Stomach (tissue), 8 donors: ENCODE measurements at regions not wholly inside any gene's neighbourhood (a gene's known extent, or its start where the extent isn't known, plus 50 kb on each side); places are given as distances from the start of the nearest gene placed in this dataset.
A peak's percentile ranks its signal among the peaks of the same experiment; 100 is the strongest.
"Not testable (repeated sequence)": the region's sequence is repeated elsewhere in the genome, so short reads cannot be mapped to it uniquely, and the experiment has no call there.

Experiments used
- DNase-seq, 2 donors: peaks; one replicate each; pipeline versions ENCODE4 v3.0.0 to v3.0.0-alpha.2; 2013 to 2019
- H3K27ac ChIP-seq, 5 donors: fragments of 200-600 bp in 4 of 5; sonication (generic) in 4 of 5; one replicate each; pipeline ENCODE4 v1.5.1; 2013 to 2019; ENCODE audit warnings: mild to moderate bottlenecking in 1 of 5, moderate library complexity in 1 of 5
- H3K27me3 ChIP-seq, 3 donors: fragments of 200-600 bp; sonication (generic); one replicate each; pipeline ENCODE4 v1.5.1; 2017 to 2019; ENCODE audit warnings: mixed run types in 1 of 3
- H3K36me3 ChIP-seq, 4 donors: fragments of 200-600 bp; sonication (generic); 1 replicate in 3 of 4; 2 replicates in 1 of 4; pipeline ENCODE4 v1.5.1; 2016 to 2019
- H3K4me1 ChIP-seq, 4 donors: fragments of 200-600 bp; sonication (generic); one replicate each; pipeline ENCODE4 v1.5.1; 2016 to 2019
- H3K4me3 ChIP-seq, 4 donors: fragments of 200-600 bp; sonication (generic) in 3 of 4; one replicate each; pipeline ENCODE4 v1.5.1; 2016 to 2019; ENCODE audit warnings: mild to moderate bottlenecking in 1 of 4
- H3K9me3 ChIP-seq, 4 donors: fragments of 200-600 bp; sonication (generic); one replicate each; pipeline ENCODE4 v1.5.1; 2016 to 2019
- WGBS, 5 donors: extraction: QIAGEN DNeasy Blood & Tissue Kit in 3 of 5; methylation state at CpG; one replicate each; pipeline versions ENCODE4 v1.1.5 to v1.1.7; 2013 to 2018; 5-methylcytosine and 5-hydroxymethylcytosine counted together
- intact Hi-C: fragments of 100-400 bp; cut with DNase I; formaldehyde crosslinking; loops from one replicate; pipeline ENCODE4 v1.15.1; 2023; ENCODE audit warnings: low total_unique reads
- TF ChIP-seq, protein P1 (sequence below), 7 experiments: fragments of 450-650 bp in 4 of 7; fragments of 200-600 bp in 3 of 7; sonication (generic) in 3 of 7; IDR thresholded peaks; one replicate each; pipeline ENCODE4 v1.5.1; 2016 to 2019; ENCODE audit warnings: antibody characterized with exemption in 7 of 7, control low read depth in 2 of 7, mild to moderate bottlenecking in 1 of 7
- donor health status: healthy with polysubstance abuse.
- donor health status: Bipolar disorder and iron deficiency.
- donor health status: healthy.

DNA sequence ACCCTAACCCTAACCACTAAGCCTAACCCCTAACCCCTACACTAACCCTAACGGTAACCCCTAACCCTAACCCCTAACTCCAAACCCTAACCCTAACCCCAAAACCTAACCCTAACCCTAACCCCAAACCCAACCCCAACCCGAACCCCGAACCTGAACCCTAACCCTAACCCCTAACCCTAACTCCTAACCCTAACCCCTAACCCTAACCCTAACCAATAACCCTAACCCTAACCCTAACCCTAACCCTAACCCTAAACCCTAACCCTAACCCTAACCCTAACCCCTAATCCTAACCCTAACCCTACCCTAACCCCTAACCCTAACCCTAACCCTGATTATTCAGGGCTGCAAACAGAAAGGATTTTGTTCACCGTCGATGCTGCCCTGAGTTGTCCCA, 144.6 kb upstream of the DUSP22 start:
- DNase-seq, H3K36me3 ChIP-seq, H3K4me1 ChIP-seq, intact Hi-C loops, H3K4me3 ChIP-seq, H3K9me3 ChIP-seq, H3K27me3 ChIP-seq, H3K27ac ChIP-seq: not testable (repeated sequence)
- WGBS, 5 donors, result 90 to 100% (median 96%) methylated on average over 4 to 5 of the region's 5 CpGs

GRCh38 chr6:148051-148984, 144.0 kb upstream of the DUSP22 start:
- H3K27ac ChIP-seq, H3K9me3 ChIP-seq, H3K4me3 ChIP-seq, H3K36me3 ChIP-seq, H3K4me1 ChIP-seq, H3K27me3 ChIP-seq, intact Hi-C loops: not testable (repeated sequence)
- WGBS, 5 donors, result 81 to 90% (median 85%) methylated on average over 35 to 61 of the region's 61 CpGs
- DNase-seq, result peak; percentile 44 to 50
- TF ChIP-seq, protein P1, sequence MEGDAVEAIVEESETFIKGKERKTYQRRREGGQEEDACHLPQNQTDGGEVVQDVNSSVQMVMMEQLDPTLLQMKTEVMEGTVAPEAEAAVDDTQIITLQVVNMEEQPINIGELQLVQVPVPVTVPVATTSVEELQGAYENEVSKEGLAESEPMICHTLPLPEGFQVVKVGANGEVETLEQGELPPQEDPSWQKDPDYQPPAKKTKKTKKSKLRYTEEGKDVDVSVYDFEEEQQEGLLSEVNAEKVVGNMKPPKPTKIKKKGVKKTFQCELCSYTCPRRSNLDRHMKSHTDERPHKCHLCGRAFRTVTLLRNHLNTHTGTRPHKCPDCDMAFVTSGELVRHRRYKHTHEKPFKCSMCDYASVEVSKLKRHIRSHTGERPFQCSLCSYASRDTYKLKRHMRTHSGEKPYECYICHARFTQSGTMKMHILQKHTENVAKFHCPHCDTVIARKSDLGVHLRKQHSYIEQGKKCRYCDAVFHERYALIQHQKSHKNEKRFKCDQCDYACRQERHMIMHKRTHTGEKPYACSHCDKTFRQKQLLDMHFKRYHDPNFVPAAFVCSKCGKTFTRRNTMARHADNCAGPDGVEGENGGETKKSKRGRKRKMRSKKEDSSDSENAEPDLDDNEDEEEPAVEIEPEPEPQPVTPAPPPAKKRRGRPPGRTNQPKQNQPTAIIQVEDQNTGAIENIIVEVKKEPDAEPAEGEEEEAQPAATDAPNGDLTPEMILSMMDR (IDR thresholded peaks at IDR 0.05), result peak in 5 of 7 experiments; percentile 5 to 31 (median 23)

- H3K4me1 ChIP-seq, intact Hi-C loops, H3K9me3 ChIP-seq, H3K36me3 ChIP-seq, H3K27ac ChIP-seq, DNase-seq, H3K4me3 ChIP-seq: not testable (repeated sequence)
- 49 to 74% (median 68%) methylated on average over 1 of the region's 1 CpG for WGBS, 5 donors
- H3K27me3 ChIP-seq, result peaks cover 0 to 21% (median 0%) of the 10 kb centered on the region in 3 donors
Measured at GRCh38 chr6:150147-150546, 142.1 kb upstream of the DUSP22 start.

GRCh38 chr6:152436-152835, 139.9 kb upstream of the DUSP22 start:
- WGBS, 5 donors, result 74 to 81% (median 75%) methylated on average over 3 of the region's 3 CpGs
- H3K4me1 ChIP-seq, H3K9me3 ChIP-seq, DNase-seq, H3K27ac ChIP-seq, intact Hi-C loops, H3K4me3 ChIP-seq, H3K36me3 ChIP-seq: not testable (repeated sequence)
- peaks cover 0 to 41% (median 0%) of the 10 kb centered on the region in 3 donors for H3K27me3 ChIP-seq

DNA sequence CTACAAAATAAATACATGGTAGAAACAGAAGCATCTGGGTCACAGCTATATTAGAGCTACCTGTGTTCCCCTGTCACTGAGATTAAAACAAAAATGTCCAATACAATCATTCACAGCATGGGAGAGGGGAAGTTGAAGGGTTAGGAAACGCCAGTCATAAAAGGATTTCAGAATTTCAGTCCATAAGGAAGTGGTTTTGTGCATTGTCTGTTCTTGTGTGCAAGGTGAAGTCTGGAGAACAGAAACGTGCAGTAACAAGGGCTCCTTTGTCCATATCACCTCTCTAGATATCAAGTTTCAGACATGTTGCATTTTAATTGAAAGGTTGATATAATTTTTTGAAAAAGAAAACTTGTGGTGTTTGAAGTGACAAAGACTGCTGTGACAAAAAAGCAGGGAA, 139.3 kb upstream of the DUSP22 start:
- H3K9me3 ChIP-seq, H3K36me3 ChIP-seq, H3K4me3 ChIP-seq, H3K27ac ChIP-seq, intact Hi-C loops, H3K4me1 ChIP-seq: not testable (repeated sequence)
- WGBS, 5 donors, result 8 to 11% (median 9%) methylated on average over 2 of the region's 2 CpGs
- DNase-seq, result peak in 1 of 2 donors; percentile 12
- H3K27me3 ChIP-seq, result peaks cover 0 to 45% (median 0%) of the 10 kb centered on the region in 3 donors

DNA sequence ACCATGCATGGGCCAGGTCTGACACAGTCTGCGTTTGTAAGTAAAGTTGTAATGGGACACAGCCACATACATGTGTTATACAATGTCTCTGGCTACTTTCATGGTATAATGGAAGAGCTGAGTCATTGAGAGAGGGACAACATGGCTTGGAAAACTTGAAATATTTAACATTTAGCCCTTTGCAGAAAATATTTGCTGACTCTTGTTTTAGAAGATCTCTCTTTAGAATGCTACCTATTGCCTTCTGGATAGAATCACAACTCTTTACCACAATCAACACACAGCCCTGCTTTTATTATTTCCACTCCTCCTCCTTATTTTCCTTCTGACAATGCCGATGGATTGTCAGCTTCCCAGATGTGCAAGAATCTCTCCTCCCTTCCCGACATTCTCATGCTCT, 138.4 kb upstream of the DUSP22 start:
- H3K27ac ChIP-seq, H3K4me3 ChIP-seq, H3K9me3 ChIP-seq, H3K4me1 ChIP-seq, intact Hi-C loops, DNase-seq, H3K36me3 ChIP-seq: not testable (repeated sequence)
- WGBS, 5 donors, result 59 to 74% (median 69%) methylated on average over 3 of the region's 3 CpGs
- H3K27me3 ChIP-seq, result peaks cover 0 to 48% (median 0%) of the 10 kb centered on the region in 3 donors

DNA sequence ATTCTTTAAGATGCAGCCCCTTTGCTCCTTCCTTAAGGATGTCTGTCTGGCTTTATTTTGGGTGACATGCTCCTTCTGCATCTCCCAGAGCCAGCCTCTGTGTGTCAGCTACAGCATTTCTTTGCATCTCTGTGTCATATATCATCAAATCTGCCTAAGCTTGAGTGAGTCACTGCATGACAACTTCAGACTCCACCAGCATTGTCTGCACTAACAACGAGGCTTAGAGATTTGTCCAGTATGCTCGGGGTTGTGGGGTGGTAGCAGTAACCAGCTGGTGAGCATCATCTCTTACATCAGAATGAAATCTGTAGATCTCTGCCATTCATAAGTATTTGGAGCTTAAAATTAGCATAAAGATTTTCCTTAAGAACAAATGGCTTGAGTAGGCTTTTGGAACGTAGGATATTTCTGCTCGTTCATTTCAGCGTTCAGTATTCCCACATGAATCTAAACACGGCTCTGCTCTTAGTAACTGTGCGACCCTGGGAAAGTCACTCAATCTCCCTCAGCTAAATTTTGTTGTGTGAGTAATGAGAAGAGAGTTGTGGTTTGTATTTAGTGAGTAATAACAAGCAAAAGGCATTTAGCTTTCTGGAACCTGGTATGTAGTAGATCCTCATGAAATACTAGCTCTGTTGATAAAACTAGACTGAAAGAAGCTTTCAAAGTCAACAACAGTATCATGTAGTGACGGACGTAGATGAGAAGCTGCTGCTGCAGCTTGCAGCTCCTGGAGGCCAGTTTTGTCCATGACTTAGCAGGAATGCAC, 137.8 kb upstream of the DUSP22 start:
- intact Hi-C loops, H3K27ac ChIP-seq, H3K36me3 ChIP-seq, DNase-seq, H3K9me3 ChIP-seq, H3K4me3 ChIP-seq, H3K4me1 ChIP-seq: not testable (repeated sequence)
- peaks cover 0 to 48% (median 0%) of the 10 kb centered on the region in 3 donors for H3K27me3 ChIP-seq
- 58 to 68% (median 62%) methylated on average over 9 of the region's 9 CpGs for WGBS, 5 donors
